DMS 273 (cell line): ENCODE measurements at regions not wholly inside any gene's neighbourhood (a gene's known extent, or its start where the extent isn't known, plus 50 kb on each side); places are given as distances from the start of the nearest gene placed in this dataset.

Source experiments
- DNase-seq: peaks from one replicate; lab custom pipeline; 2025; ENCODE audit not compliant: unreplicated experiment; lab: John Stamatoyannopoulos, UW

DNA sequence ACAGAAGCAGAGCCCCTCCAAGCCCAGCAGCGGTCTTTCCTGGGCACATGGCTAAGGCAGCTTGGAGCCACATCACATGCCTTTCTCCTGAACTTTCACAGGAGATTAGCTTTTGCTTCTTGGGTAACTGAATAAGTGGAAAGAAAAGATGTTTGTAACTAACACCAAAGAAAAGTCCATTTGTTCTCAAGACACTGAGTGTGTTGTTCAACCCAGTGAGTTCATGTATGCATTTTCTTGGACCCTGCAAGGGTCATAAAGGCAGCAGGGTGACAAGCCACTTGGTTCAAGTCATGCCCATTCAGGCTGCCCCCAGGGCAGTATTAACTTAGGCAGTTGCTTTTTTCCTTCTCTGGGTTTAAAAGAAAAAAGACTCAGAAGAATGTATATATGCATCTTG, 203.4 kb downstream of the FAM76B start:
- DNase-seq, result no peak

DNA sequence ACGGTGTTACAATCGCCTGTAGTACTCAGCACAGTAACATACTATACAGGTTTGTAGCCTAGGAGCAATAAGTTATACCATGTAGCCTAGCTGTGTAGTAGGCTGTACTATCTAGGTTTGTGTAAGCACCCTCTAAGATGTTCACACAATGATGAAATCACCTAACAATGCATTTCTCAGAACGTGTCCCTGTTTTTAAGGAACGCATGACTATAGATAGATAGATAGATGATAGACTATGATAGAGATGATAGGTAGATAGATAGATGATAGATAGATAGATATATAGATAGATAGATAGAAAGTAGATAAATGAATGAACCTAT, 203.9 kb downstream of the FAM76B start:
- DNase-seq, result no peak

- DNase-seq, result no peak
These were observed 204.4 kb downstream of the FAM76B start for GRCh38 chr11:95585069-95585751.

GRCh38 chr11:95584589-95584988, 205.0 kb downstream of the FAM76B start:
- DNase-seq, result no peak

DNA sequence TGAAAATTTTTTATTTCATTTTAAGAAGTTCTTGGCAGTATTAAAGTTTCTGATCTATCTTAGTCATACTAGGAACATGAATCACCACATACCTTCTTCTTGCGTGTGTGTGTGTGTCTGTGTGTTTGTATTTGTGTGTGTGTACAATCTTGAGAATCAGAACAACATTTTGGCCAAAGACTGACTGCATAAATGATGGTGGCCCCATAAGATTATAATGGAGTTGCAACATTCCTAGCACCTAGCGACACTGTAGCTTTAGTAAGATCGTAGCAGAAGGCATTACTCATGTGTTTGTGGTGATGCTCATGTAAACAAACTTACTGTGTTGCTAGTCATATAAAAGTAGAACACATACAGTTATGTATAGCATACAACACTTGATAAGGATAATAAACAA, 205.4 kb downstream of the FAM76B start:
- no peak for DNase-seq

GRCh38 chr11:95577716-95578460, 211.7 kb downstream of the FAM76B start:
- DNase-seq, result no peak

- peak; percentile 31 for DNase-seq
These were observed 213.3 kb downstream of the FAM76B start for GRCh38 chr11:95576146-95576845.

DNA sequence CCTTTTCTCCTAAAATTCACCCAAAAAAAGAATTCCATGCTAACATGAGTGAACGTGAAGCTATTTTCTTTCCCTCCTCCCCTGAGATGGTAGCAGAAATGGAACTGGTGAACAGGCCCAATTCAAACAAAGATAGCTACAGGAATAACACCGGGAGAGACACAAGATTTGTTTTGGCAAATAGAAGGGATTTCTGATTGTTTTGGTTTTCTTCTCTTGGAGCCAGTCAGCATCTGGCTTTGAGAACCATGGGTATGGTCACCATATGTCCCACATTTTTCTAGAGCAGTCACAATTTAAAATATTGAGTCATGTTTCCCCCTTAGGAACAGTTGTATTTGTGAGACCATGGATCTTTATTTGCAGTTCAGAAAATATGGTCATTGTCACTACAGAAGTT, 214.1 kb downstream of the FAM76B start:
- DNase-seq, result peak; percentile 64

GRCh38 chr11:95571718-95572260, 217.8 kb downstream of the FAM76B start:
- DNase-seq, result no peak

- no peak for DNase-seq
These were observed 218.7 kb downstream of the FAM76B start for GRCh38 chr11:95570845-95571244.

DNA sequence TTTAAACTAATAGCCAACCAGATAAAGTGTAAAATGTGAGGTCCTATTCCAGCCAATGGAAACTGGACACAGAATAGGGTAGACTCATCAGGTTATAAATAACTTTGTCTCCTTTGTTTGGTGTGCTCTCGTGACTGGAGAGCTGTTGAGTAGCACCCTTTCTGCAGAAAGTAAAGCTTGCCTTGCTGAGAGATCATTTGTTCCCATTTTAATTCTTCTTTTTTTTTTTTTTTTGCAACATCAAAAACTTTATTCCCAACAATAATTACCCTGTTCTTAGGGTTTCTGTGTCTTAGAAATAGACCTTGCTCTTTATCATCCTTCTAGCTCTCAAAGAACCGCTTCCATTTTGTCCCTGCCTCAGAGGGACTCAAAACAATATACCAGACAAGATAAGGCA, 220.4 kb downstream of the FAM76B start:
- DNase-seq, result no peak

- no peak for DNase-seq
These were observed 221.3 kb downstream of the FAM76B start for GRCh38 chr11:95568281-95568680.

- no peak for DNase-seq
These were observed 221.9 kb downstream of the FAM76B start for GRCh38 chr11:95567685-95568084.

- DNase-seq, result peak; percentile 35
These were observed 223.4 kb downstream of the FAM76B start for GRCh38 chr11:95566211-95566610.

DNA sequence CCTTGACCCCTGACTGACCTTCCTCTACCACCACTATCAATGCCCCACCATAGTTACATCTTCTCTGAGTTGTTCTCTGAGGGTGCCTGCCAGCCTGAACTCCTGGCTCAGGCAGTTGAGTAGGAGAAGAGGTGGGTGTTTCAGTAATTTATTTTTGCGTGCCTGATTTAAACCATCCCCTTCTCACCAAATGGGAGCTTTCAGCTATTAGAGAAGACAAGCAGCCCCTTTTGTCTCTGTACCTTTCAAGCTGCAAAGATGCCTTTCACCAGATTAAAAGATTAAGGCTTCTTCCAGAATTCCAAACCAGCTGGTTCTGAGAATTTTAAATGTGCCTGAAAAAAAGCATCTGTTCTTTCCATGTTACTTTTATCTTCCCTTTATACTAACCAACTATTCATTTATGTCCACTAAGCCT, 223.8 kb downstream of the FAM76B start:
- peak; percentile 19 for DNase-seq

GRCh38 chr11:95563859-95564258, 225.7 kb downstream of the FAM76B start:
- DNase-seq, result no peak

GRCh38 chr11:95563173-95563572, 226.4 kb downstream of the FAM76B start:
- no peak for DNase-seq

- DNase-seq, result peak; percentile 5
These were observed 227.2 kb downstream of the FAM76B start for GRCh38 chr11:95562196-95562921.

DNA sequence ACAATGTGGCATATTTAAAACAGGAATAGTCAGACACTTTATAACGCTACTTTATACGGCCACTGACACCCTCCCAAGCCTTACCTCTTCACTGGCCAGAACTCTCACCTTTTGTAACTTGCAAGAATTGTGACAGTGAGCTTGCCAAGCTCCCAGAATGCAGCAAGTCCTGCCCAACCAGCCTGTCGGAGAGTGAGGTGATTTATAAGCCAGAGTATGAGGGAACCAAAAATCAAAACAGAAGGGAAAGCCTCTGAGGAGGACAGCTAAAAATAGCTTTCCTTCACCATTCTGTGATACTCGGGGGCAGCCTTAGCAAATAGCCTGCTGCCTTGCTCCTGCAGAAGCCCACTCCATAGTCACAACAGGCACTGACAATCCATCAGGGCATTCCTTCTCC, 229.7 kb downstream of the FAM76B start:
- no peak for DNase-seq

- DNase-seq, result no peak
These were observed 232.2 kb downstream of the FAM76B start for GRCh38 chr11:95557376-95557775.
